ENCODE measurements at regions not wholly inside any gene's neighbourhood (a gene's known extent, or its start where the extent isn't known, plus 50 kb on each side); places are given as distances from the start of the nearest gene placed in this dataset.
"Not testable (repeated sequence)": the region's sequence is repeated elsewhere in the genome, so short reads cannot be mapped to it uniquely, and the experiment has no call there.

- no peak for DNase-seq (ENCODE audit: low read depth)
- H3K4me3 ChIP-seq (ENCODE audit: control insufficient read depth, low read depth, low read length), result no peak overlapping the region
- TF ChIP-seq CTCF (IDR thresholded peaks at IDR 0.05; ENCODE audit: control insufficient read depth, insufficient read depth, low read depth, low read length, missing control alignments), result no peak
Observed at GRCh38 chr2:200101922-200102321, 146.5 kb downstream of the MAIP1 start.

- TF ChIP-seq CTCF (IDR thresholded peaks at IDR 0.05; ENCODE audit: control insufficient read depth, insufficient read depth, low read depth, low read length, missing control alignments), result no peak
- H3K4me3 ChIP-seq (ENCODE audit: control insufficient read depth, low read depth, low read length), result no peak overlapping the region
- no peak for DNase-seq (ENCODE audit: low read depth)
Observed at GRCh38 chr2:200102971-200103370, 147.6 kb downstream of the MAIP1 start.

GRCh38 chr2:200104015-200104414 lies 148.6 kb downstream of the MAIP1 start:
- DNase-seq (ENCODE audit: low read depth), result no peak
- no peak overlapping the region for H3K4me3 ChIP-seq (ENCODE audit: control insufficient read depth, low read depth, low read length)
- TF ChIP-seq CTCF (IDR thresholded peaks at IDR 0.05; ENCODE audit: control insufficient read depth, insufficient read depth, low read depth, low read length, missing control alignments), result no peak

DNA sequence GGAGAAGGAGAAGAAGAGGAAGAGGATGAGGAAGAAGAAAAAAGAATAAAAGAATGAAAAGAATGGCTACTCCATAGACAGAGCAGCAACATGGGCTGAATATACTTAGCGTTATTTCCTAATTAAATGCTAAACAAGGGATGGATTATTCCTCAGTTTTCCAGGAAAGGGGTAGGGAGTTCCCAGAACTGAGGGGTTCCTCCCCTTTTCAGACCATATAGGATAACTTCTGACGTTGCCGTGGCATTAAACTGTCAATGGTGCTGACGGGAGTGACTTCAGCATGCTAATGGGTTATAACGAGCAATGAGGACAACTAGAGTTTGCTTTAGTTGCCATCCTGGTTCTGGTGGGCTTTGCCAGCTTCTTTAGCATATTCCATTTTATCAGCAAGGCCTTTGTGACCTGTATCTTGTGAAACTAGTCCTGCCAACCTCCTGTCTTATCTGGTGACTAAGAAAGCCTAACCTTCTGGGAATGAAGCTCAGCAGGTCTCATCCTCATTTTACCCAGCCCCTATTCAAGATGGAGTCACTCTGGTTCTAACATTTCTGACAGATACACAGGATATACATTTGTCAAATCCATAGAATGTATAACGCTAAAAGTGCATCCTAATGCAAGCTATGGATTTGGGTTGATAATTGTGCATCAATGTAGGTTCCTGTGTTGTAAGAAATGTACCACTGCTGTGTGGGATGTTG lies 152.3 kb downstream of the MAIP1 start:
- no peak overlapping the region for H3K4me3 ChIP-seq (ENCODE audit: control insufficient read depth, low read depth, low read length)
- TF ChIP-seq CTCF (IDR thresholded peaks at IDR 0.05; ENCODE audit: control insufficient read depth, insufficient read depth, low read depth, low read length, missing control alignments), result no peak
- DNase-seq (ENCODE audit: low read depth), result no peak

GRCh38 chr2:200109421-200109820 lies 154.0 kb downstream of the MAIP1 start:
- no peak for TF ChIP-seq CTCF (IDR thresholded peaks at IDR 0.05; ENCODE audit: control insufficient read depth, insufficient read depth, low read depth, low read length, missing control alignments)
- no peak for DNase-seq (ENCODE audit: low read depth)
- H3K4me3 ChIP-seq (ENCODE audit: control insufficient read depth, low read depth, low read length), result no peak overlapping the region

- H3K4me3 ChIP-seq (ENCODE audit: control insufficient read depth, low read depth, low read length), result no peak overlapping the region
- no peak for TF ChIP-seq CTCF (IDR thresholded peaks at IDR 0.05; ENCODE audit: control insufficient read depth, insufficient read depth, low read depth, low read length, missing control alignments)
- no peak for DNase-seq (ENCODE audit: low read depth)
Observed at GRCh38 chr2:200110381-200110780, 155.0 kb downstream of the MAIP1 start.

DNA sequence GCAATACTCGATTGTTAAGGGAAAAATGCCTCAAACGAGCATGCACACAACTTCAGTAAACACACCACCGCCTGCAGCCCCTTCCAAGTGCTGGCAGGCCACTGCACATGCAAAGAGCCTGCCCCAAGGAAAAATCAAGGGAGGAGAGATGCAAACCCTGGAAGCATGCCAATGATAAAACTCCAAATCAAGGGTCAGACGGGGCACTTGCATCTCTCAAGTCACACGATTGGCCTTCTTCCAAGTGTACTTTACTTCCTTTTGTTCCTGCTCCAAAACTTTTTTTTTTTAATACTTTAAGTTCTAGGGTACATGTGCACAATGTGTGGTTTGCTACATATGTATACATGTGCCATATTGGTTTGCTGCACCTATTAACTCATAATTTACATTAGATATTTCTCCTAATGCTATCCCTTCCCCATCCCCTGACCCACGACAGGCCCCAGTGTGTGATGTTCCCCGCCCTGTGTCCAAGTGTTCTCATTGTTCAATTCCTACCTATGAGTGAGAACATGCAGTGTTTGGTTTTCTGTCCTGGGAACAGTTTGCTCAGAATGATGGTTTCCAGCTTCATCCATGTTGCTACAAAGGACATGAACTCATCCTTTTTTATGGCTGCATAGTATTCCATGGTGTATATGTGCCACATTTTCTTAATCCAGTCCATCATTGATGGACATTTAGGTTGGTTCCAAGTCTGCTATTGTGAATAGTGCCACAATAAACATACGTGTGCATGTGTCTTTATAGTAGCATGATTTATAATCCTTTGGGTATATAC lies 157.8 kb downstream of the MAIP1 start:
- DNase-seq (ENCODE audit: low read depth); H3K4me3 ChIP-seq (ENCODE audit: control insufficient read depth, low read depth, low read length): not testable (repeated sequence)

Data from AG09309 (cell line).